ENCODE measurements at regions not wholly inside any gene's neighbourhood (a gene's known extent, or its start where the extent isn't known, plus 50 kb on each side); places are given as distances from the start of the nearest gene placed in this dataset. TPM values are rescaled to one million over a fixed set of nuclear protein-coding genes. Genes with fewer than 3 reads are reported as not detected.

- peak; percentile 64 for DNase-seq (ENCODE audit: low spot score)
- TF ChIP-seq EZH2 (IDR thresholded peaks at IDR 0.05; ENCODE audit: borderline replicate concordance) (no peak), CTCF (IDR thresholded peaks at IDR 0.05; ENCODE audit: poor library complexity) (no peak), EZH2phosphoT487 (IDR thresholded peaks at IDR 0.05; ENCODE audit: low read depth, severe bottlenecking, unreplicated experiment) (no peak)
- Histone ChIP-seq H2AFZ (no peak overlapping the region), H3K79me2 (no peaks in the 10 kb centered on the region), H3K36me3 (replicated peaks; ENCODE audit: insufficient read depth, low read depth) (no peaks in the 10 kb centered on the region), H3K27me3 (no peaks in the 10 kb centered on the region), H3K27ac (no peak overlapping the region), H3K4me1 (ENCODE audit: insufficient read depth) (no peaks in the 10 kb centered on the region), H3K4me2 (no peak overlapping the region), H3K4me3 (no peak overlapping the region), H3K9me3 (ENCODE audit: low read depth) (no peaks in the 10 kb centered on the region), H4K20me1 (ENCODE audit: insufficient read depth, poor library complexity, severe bottlenecking) (no peaks in the 10 kb centered on the region), H3K9me2 (replicated peaks; ENCODE audit: insufficient read depth) (no peaks in the 10 kb centered on the region)
- WGBS (ENCODE audit: low lambda C conversion rate, missing lambda C conversion rate) = 69% methylated on average over 3 of the region's 3 CpGs
These were observed 72.3 kb downstream of the CMPK2 start for GRCh38 chr2:6793371-6793770.

GRCh38 chr2:6793913-6794312, 71.8 kb downstream of the CMPK2 start:
- Histone ChIP-seq H4K20me1 (ENCODE audit: insufficient read depth, poor library complexity, severe bottlenecking) (no peaks in the 10 kb centered on the region), H3K4me1 (ENCODE audit: insufficient read depth) (no peaks in the 10 kb centered on the region), H3K9me3 (ENCODE audit: low read depth) (no peaks in the 10 kb centered on the region), H3K9me2 (replicated peaks; ENCODE audit: insufficient read depth) (no peaks in the 10 kb centered on the region), H3K79me2 (no peaks in the 10 kb centered on the region), H3K4me3 (no peak overlapping the region), H3K4me2 (no peak overlapping the region), H2AFZ (no peak overlapping the region), H3K27ac (no peak overlapping the region), H3K36me3 (replicated peaks; ENCODE audit: insufficient read depth, low read depth) (no peaks in the 10 kb centered on the region), H3K27me3 (no peaks in the 10 kb centered on the region)
- TF ChIP-seq EZH2 (IDR thresholded peaks at IDR 0.05; ENCODE audit: borderline replicate concordance) (no peak), CTCF (IDR thresholded peaks at IDR 0.05; ENCODE audit: poor library complexity) (no peak), EZH2phosphoT487 (IDR thresholded peaks at IDR 0.05; ENCODE audit: low read depth, severe bottlenecking, unreplicated experiment) (no peak)
- WGBS (ENCODE audit: low lambda C conversion rate, missing lambda C conversion rate) = 67% methylated on average over 6 of the region's 6 CpGs
- no peak for DNase-seq (ENCODE audit: low spot score)

- H3K4me1 ChIP-seq (ENCODE audit: insufficient read depth) = no peaks in the 10 kb centered on the region
- no peaks in the 10 kb centered on the region for H3K27me3 ChIP-seq
- H3K4me2 ChIP-seq = no peak overlapping the region
- no peaks in the 10 kb centered on the region for H4K20me1 ChIP-seq (ENCODE audit: insufficient read depth, poor library complexity, severe bottlenecking)
- H3K4me3 ChIP-seq = no peak overlapping the region
- no peaks in the 10 kb centered on the region for H3K9me2 ChIP-seq (replicated peaks; ENCODE audit: insufficient read depth)
- no peak for DNase-seq (ENCODE audit: low spot score)
- H3K36me3 ChIP-seq (replicated peaks; ENCODE audit: insufficient read depth, low read depth) = no peaks in the 10 kb centered on the region
- no peak for TF ChIP-seq EZH2 (IDR thresholded peaks at IDR 0.05; ENCODE audit: borderline replicate concordance)
- no peak for TF ChIP-seq CTCF (IDR thresholded peaks at IDR 0.05; ENCODE audit: poor library complexity)
- no peak for TF ChIP-seq EZH2phosphoT487 (IDR thresholded peaks at IDR 0.05; ENCODE audit: low read depth, severe bottlenecking, unreplicated experiment)
- no peaks in the 10 kb centered on the region for H3K9me3 ChIP-seq (ENCODE audit: low read depth)
- no peak overlapping the region for H2AFZ ChIP-seq
- no peak overlapping the region for H3K27ac ChIP-seq
- H3K79me2 ChIP-seq = no peaks in the 10 kb centered on the region
- WGBS (ENCODE audit: low lambda C conversion rate, missing lambda C conversion rate) = 94% methylated on average over 8 of the region's 8 CpGs
These were observed 71.3 kb downstream of the CMPK2 start for GRCh38 chr2:6794448-6794847.

Small RNA genes lying in the stretch of these regions (microRNA-seq; reads per million reads assigned to microRNA genes)
- gene MIR7158 (not detected), gene MIR7515 (not detected)

Small RNA genes lying in the stretch of these regions (small RNA-seq; reads per million reads assigned to genes)
- 0.19 reads per million for gene MIR7158

All from hepatocyte (in vitro differentiated cells).